PC-3 (cell line): ENCODE measurements at regions not wholly inside any gene's neighbourhood (a gene's known extent, or its start where the extent isn't known, plus 50 kb on each side); places are given as distances from the start of the nearest gene placed in this dataset.

Experiments used
- EZH2 ChIP-seq: fragments of 300-600 bp; sonication (generic); IDR thresholded peaks from one replicate; pipeline ENCODE4 v1.6.1; 2017; ENCODE audit warnings: antibody characterized with exemption, mild to moderate bottlenecking, low read length; ENCODE audit not compliant: unreplicated experiment
- EZH2phosphoT487 ChIP-seq: fragments of 300-600 bp; sonication (generic); IDR thresholded peaks from 2 replicates; pipeline ENCODE4 v1.6.1; 2018; ENCODE audit warnings: mild to moderate bottlenecking, antibody characterized with exemption, low read length, borderline replicate concordance
- TF ChIP-seq, protein P1 (sequence below): fragments of 300-600 bp; sonication (generic); conservative IDR thresholded peaks from 2 replicates; pipeline ENCODE4 v1.5.1; 2017; ENCODE audit warnings: antibody characterized with exemption, low read depth, mild to moderate bottlenecking, low read length

DNA sequence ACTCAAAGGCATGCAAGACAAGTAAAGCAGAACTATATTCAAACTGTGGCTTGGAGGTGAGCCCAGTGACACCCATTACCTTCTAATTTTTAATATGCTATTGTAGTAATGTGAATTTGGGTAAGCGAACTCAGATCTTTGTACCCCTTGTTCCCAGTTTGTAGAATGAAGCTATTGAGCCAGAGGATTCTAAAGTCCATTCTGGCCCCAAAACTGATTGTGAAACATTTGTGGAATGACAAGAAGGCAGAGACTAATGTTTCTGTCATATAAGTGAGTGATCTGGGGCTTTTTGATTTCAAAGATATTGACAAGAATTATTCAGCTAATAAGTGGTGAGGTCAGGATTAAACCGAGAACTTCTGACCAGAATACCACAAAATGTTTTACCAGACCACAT lies 283.8 kb upstream of the CA10 start:
- TF ChIP-seq, protein P1, sequence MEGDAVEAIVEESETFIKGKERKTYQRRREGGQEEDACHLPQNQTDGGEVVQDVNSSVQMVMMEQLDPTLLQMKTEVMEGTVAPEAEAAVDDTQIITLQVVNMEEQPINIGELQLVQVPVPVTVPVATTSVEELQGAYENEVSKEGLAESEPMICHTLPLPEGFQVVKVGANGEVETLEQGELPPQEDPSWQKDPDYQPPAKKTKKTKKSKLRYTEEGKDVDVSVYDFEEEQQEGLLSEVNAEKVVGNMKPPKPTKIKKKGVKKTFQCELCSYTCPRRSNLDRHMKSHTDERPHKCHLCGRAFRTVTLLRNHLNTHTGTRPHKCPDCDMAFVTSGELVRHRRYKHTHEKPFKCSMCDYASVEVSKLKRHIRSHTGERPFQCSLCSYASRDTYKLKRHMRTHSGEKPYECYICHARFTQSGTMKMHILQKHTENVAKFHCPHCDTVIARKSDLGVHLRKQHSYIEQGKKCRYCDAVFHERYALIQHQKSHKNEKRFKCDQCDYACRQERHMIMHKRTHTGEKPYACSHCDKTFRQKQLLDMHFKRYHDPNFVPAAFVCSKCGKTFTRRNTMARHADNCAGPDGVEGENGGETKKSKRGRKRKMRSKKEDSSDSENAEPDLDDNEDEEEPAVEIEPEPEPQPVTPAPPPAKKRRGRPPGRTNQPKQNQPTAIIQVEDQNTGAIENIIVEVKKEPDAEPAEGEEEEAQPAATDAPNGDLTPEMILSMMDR: no peak
- no peak for TF ChIP-seq EZH2
- TF ChIP-seq EZH2phosphoT487: no peak
